ENCODE measurements at regions not wholly inside any gene's neighbourhood (a gene's known extent, or its start where the extent isn't known, plus 50 kb on each side); places are given as distances from the start of the nearest gene placed in this dataset.

GRCh38 chr10:1872151-1872726 is 134.9 kb upstream of the ADARB2 start:
- no peak for TF ChIP-seq TAF1 (IDR thresholded peaks at IDR 0.05; ENCODE audit: borderline replicate concordance, low read depth, low read length)
- no peak for TF ChIP-seq POLR2A (IDR thresholded peaks at IDR 0.05; ENCODE audit: low read depth, low read length)

All from GM12892 (cell line).